PC-3 (cell line): ENCODE measurements at regions not wholly inside any gene's neighbourhood (a gene's known extent, or its start where the extent isn't known, plus 50 kb on each side); places are given as distances from the start of the nearest gene placed in this dataset.
A peak's percentile ranks its signal among the peaks of the same experiment; 100 is the strongest.
"Not testable (repeated sequence)": the region's sequence is repeated elsewhere in the genome, so short reads cannot be mapped to it uniquely, and the experiment has no call there.

ENCODE experiments used
- ATAC-seq: fragments of 200-7000 bp; cut with Tn5 transposase; 2 replicates; pipeline ENCODE4 v1.9.1; 2020; ENCODE audit warnings: mild to moderate bottlenecking, moderate library complexity
- BruUV-seq: library from RNA; stranded (reverse); fragments of 400-500 nt; replicated peaks from 2 replicates; lab custom pipeline; 2021; lab: Mats Ljungman, UMichigan
- CTCF ChIA-PET: fragments of 300-600 bp; sonication (Branson Sonifier 250); formaldehyde crosslinking; loops from one replicate; lab custom pipeline; 2022; ENCODE audit warnings: antibody characterized with exemption; lab: Charles Lee
- POLR2A ChIA-PET: fragments of 300-600 bp; sonication (Branson Sonifier 250); formaldehyde crosslinking; loops from one replicate; lab custom pipeline; 2022; ENCODE audit warnings: antibody characterized with exemption; ENCODE audit not compliant: unreplicated experiment; lab: Charles Lee
- DNase-seq: peaks from one replicate; pipeline ENCODE4 v3.0.0-alpha.2; 2015
- H2AFZ ChIP-seq: fragments of 300-600 bp; sonication (generic); 2 replicates; pipeline ENCODE4 v1.6.0; 2016; ENCODE audit warnings: antibody characterized with exemption, low read length
- H3F3A ChIP-seq: fragments of 300-600 bp; sonication (generic); one replicate; pipeline ENCODE4 v1.6.0; 2017; ENCODE audit warnings: antibody characterized with exemption, low read length, control low read depth, mild to moderate bottlenecking; ENCODE audit not compliant: unreplicated experiment
- H3K27ac ChIP-seq: fragments of 300-600 bp; sonication (generic); 2 replicates; pipeline ENCODE4 v1.5.1; 2016; ENCODE audit warnings: mild to moderate bottlenecking, low read length
- H3K27me3 ChIP-seq: fragments of 300-600 bp; sonication (generic); 2 replicates; pipeline ENCODE4 v1.6.1; 2016; ENCODE audit warnings: low read length, mixed read lengths
- H3K36me3 ChIP-seq: fragments of 300-600 bp; sonication (generic); 2 replicates; pipeline ENCODE4 v1.6.1; 2016; ENCODE audit warnings: low read depth, mixed run types, low read length, mixed read lengths
- H3K4me1 ChIP-seq: fragments of 300-600 bp; sonication (generic); 2 replicates; pipeline ENCODE4 v1.5.1; 2016; ENCODE audit warnings: low read length; ENCODE audit not compliant: insufficient read depth
- H3K4me2 ChIP-seq: fragments of 300-600 bp; sonication (generic); 2 replicates; pipeline ENCODE4 v1.6.0; 2016; ENCODE audit warnings: low read length
- H3K4me3 ChIP-seq: fragments of 300-600 bp; sonication (generic); 2 replicates; pipeline ENCODE4 v1.5.1; 2016; ENCODE audit warnings: mild to moderate bottlenecking, low read length, mixed read lengths
- H3K79me2 ChIP-seq: fragments of 300-600 bp; sonication (generic); 2 replicates; pipeline ENCODE4 v1.6.1; 2017; ENCODE audit warnings: low read length, mixed read lengths
- H3K9ac ChIP-seq: fragments of 300-600 bp; sonication (generic); 2 replicates; pipeline ENCODE4 v1.6.0; 2016; ENCODE audit warnings: mild to moderate bottlenecking, low read length
- H3K9me2 ChIP-seq: fragments of 300-600 bp; sonication (generic); replicated peaks from 2 replicates; pipeline ENCODE4 v1.6.1; 2016; ENCODE audit warnings: mixed run types, low read length, mixed read lengths
- H3K9me3 ChIP-seq: fragments of 300-600 bp; sonication (generic); 2 replicates; pipeline ENCODE4 v1.6.1; 2016; ENCODE audit warnings: low read length, mixed read lengths
- H4K20me1 ChIP-seq: fragments of 300-600 bp; sonication (generic); 2 replicates; pipeline ENCODE4 v1.6.1; 2016; ENCODE audit warnings: low read length, mixed read lengths
- EZH2 ChIP-seq: fragments of 300-600 bp; sonication (generic); IDR thresholded peaks from one replicate; pipeline ENCODE4 v1.6.1; 2017; ENCODE audit warnings: antibody characterized with exemption, mild to moderate bottlenecking, low read length; ENCODE audit not compliant: unreplicated experiment
- EZH2phosphoT487 ChIP-seq: fragments of 300-600 bp; sonication (generic); IDR thresholded peaks from 2 replicates; pipeline ENCODE4 v1.6.1; 2018; ENCODE audit warnings: mild to moderate bottlenecking, antibody characterized with exemption, low read length, borderline replicate concordance
- intact Hi-C: fragments of 100-400 bp; cut with micrococcal nuclease; formaldehyde crosslinking; loops from 2 replicates; pipeline ENCODE4 v1.9.0; 2023
- TF ChIP-seq, protein P1 (sequence below): fragments of 300-600 bp; sonication (generic); conservative IDR thresholded peaks from 2 replicates; pipeline ENCODE4 v1.5.1; 2017; ENCODE audit warnings: antibody characterized with exemption, low read depth, mild to moderate bottlenecking, low read length

DNA sequence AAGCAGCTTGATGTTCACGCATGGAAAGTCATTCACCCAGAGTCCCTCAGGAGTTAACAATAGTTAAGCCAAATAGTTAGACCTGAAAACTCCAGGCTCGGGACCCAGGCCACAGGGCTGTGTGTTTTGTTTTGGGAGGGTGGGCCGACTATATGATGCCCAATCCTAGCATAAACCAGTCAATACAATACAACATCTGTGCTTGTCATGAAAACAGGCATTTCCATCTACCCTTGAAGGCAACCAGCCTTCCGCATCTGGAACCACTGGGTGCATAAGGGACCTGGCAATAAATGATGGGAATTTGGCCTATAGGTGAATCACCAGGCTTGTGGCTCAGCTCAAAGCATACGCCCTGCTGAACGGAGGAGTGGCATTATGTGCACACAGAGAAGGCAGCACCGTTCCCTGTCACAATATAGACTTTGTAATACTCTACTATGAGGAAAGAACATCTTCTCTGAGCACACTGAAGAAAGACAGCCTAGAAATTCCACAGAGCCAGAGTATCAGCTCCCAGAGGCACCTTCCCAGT is 91.0 kb upstream of the FOXN3 start:
- Histone ChIP-seq H3F3A (peaks cover 3% of the 10 kb centered on the region), H3K27ac (peak overlapping the region; percentile 96), H3K4me3 (peak overlapping the region; percentile 39), H2AFZ (no peak overlapping the region), H3K9me3 (no peaks in the 10 kb centered on the region), H3K36me3 (no peaks in the 10 kb centered on the region), H3K4me2 (peak overlapping the region; percentile 73), H3K9me2 (no peaks in the 10 kb centered on the region), H3K79me2 (no peaks in the 10 kb centered on the region), H3K9ac (peak overlapping the region; percentile 55), H3K4me1 (peaks cover 28% of the 10 kb centered on the region), H4K20me1 (no peaks in the 10 kb centered on the region), H3K27me3 (no peaks in the 10 kb centered on the region)
- ATAC-seq (peak; percentile 91), DNase-seq (peak; percentile 89)
- no TSS peak for BruUV-seq
- intact Hi-C loops = loop anchor here (5.0 kb wide), 2 partner anchors 91 to 466 kb away; partner anchors contain the start of gene FOXN3
- ChIA-PET CTCF (no interaction called here), POLR2A (no interaction called here)
- no peak for TF ChIP-seq EZH2
- no peak for TF ChIP-seq EZH2phosphoT487
- TF ChIP-seq, protein P1, sequence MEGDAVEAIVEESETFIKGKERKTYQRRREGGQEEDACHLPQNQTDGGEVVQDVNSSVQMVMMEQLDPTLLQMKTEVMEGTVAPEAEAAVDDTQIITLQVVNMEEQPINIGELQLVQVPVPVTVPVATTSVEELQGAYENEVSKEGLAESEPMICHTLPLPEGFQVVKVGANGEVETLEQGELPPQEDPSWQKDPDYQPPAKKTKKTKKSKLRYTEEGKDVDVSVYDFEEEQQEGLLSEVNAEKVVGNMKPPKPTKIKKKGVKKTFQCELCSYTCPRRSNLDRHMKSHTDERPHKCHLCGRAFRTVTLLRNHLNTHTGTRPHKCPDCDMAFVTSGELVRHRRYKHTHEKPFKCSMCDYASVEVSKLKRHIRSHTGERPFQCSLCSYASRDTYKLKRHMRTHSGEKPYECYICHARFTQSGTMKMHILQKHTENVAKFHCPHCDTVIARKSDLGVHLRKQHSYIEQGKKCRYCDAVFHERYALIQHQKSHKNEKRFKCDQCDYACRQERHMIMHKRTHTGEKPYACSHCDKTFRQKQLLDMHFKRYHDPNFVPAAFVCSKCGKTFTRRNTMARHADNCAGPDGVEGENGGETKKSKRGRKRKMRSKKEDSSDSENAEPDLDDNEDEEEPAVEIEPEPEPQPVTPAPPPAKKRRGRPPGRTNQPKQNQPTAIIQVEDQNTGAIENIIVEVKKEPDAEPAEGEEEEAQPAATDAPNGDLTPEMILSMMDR = no peak

DNA sequence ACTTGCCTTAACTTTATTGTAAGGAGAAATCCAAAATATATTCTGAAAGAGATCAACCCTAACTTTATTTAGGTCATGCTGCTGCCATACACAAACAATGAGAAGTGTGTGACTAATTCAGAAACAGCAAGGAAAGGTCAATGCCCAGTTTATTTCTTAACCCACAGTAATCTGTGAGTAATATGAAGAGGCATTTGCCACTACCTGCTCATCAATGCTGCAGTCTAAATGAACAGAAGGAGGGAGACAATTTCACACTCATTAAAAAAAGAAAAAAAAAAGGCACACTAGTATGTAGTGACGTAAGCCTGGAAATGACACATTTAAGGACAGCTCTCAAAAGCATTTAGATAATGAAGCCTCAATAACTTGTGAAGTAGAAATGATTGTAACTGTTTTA is 90.5 kb upstream of the FOXN3 start:
- no TSS peak for BruUV-seq
- Histone ChIP-seq H3K27me3 (no peaks in the 10 kb centered on the region), H3K27ac (peak overlapping the region; percentile 96), H2AFZ (0 out of 2 replicates have a peak overlapping the region, but pooled peaks have one; percentile 35), H3K9me2 (no peaks in the 10 kb centered on the region), H3K4me2 (peak overlapping the region; percentile 73), H4K20me1 (no peaks in the 10 kb centered on the region), H3K4me3 (peak overlapping the region; percentile 39), H3K9ac (peak overlapping the region; percentile 55), H3K9me3 (no peaks in the 10 kb centered on the region), H3F3A (peaks cover 3% of the 10 kb centered on the region), H3K4me1 (peaks cover 28% of the 10 kb centered on the region), H3K36me3 (no peaks in the 10 kb centered on the region), H3K79me2 (no peaks in the 10 kb centered on the region)
- CTCF ChIA-PET = no interaction called here
- TF ChIP-seq, protein P1 = no peak
- TF ChIP-seq EZH2phosphoT487 = no peak
- no peak for TF ChIP-seq EZH2
- POLR2A ChIA-PET = no interaction called here
- intact Hi-C loops = loop anchor here (5.0 kb wide), 2 partner anchors 90 to 465 kb away; partner anchors contain the start of gene FOXN3
- peak; percentile 91 for DNase-seq
- peak; percentile 76 for ATAC-seq

DNA sequence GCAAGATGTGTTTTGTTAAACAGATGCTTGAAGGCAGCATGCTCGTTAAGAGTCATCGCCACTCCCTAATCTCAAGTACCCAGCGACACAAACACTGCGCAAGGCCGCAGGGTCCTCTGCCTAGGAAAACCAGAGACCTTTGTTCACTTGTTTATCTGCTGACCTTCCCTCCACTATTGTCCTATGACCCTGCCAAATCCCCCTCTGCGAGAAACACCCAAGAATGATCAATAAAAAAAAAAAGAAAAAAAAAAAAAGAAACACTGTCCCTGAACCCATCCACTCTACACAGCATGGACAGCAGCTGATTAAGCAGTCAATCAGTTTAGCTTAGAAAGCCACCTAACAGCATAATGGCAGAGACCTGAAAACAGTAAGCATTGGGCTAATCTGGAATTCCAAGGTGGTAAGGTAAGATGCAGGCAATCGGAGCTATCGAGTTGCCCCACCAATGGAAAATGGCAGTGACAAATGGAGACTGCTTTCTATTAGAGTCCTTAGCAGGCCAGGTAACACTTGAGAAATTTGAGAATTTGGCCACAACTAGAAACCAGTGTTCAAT is 89.9 kb upstream of the FOXN3 start:
- H4K20me1 ChIP-seq, BruUV-seq, H3K36me3 ChIP-seq, H3K9me2 ChIP-seq, H3F3A ChIP-seq, H3K27me3 ChIP-seq, POLR2A ChIA-PET, H3K9me3 ChIP-seq, CTCF ChIA-PET, H3K79me2 ChIP-seq: not testable (repeated sequence)
- Histone ChIP-seq H3K4me3 (peak overlapping the region; percentile 27; the same call in 1 of the 2 replicates), H2AFZ (0 out of 2 replicates have a peak overlapping the region, but pooled peaks have one; percentile 35), H3K4me1 (peaks cover 28% of the 10 kb centered on the region), H3K4me2 (peak overlapping the region; percentile 73), H3K9ac (0 out of 2 replicates have a peak overlapping the region, but pooled peaks have one; percentile 0), H3K27ac (peak overlapping the region; percentile 96)
- intact Hi-C loops = loop anchor here (5.0 kb wide), 2 partner anchors 90 to 465 kb away; partner anchors contain the start of gene FOXN3
- ATAC-seq (peak; percentile 16; the same call in 1 of the 2 replicates), DNase-seq (peak; percentile 63)
